ENCODE measurements at regions not wholly inside any gene's neighbourhood (a gene's known extent, or its start where the extent isn't known, plus 50 kb on each side); places are given as distances from the start of the nearest gene placed in this dataset.

- FAIRE-seq, result no peak
- no peaks in the 10 kb centered on the region for H3K36me3 ChIP-seq (ENCODE audit: control insufficient read depth in 2 of 3, insufficient read depth in 3 of 3, low read length in 3 of 3)
Measured at GRCh38 chr5:155926031-155926430, 400.9 kb upstream of the SGCD start.

GRCh38 chr5:155926766-155927165 is 400.2 kb upstream of the SGCD start:
- FAIRE-seq, result no peak
- Histone ChIP-seq H3K9me3 (ENCODE audit: control insufficient read depth in 2 of 3, insufficient read depth in 1 of 3, low read length in 3 of 3) (no peaks in the 10 kb centered on the region), H3K4me1 (ENCODE audit: control insufficient read depth in 2 of 3, insufficient read depth in 2 of 3, low read depth in 1 of 3, low read length in 3 of 3) (no peaks in the 10 kb centered on the region), H3K4me3 (ENCODE audit: low read length in 3 of 3) (no peak overlapping the region), H3K27me3 (ENCODE audit: control insufficient read depth, insufficient read depth, low read length) (no peaks in the 10 kb centered on the region), H3K36me3 (ENCODE audit: control insufficient read depth in 2 of 3, insufficient read depth in 3 of 3, low read length in 3 of 3) (no peaks in the 10 kb centered on the region), H3K27ac (ENCODE audit: low read depth in 2 of 2, low read length in 2 of 2) (no peak overlapping the region), H3K9ac (ENCODE audit: low read length in 3 of 3) (no peak overlapping the region)
- no peak for TF ChIP-seq CTCF (IDR thresholded peaks at IDR 0.05; ENCODE audit: borderline replicate concordance, extremely low read depth, insufficient read depth)
- DNase-seq, result no peak
- intact Hi-C loops (cut with DNase I), result no loop called here

More at GRCh38 chr5:155926031-155926430, 400.9 kb upstream of the SGCD start:
- Histone ChIP-seq H3K27me3 (ENCODE audit: control insufficient read depth, insufficient read depth, low read length) (no peaks in the 10 kb centered on the region), H3K27ac (ENCODE audit: low read depth in 2 of 2, low read length in 2 of 2) (no peak overlapping the region), H3K4me1 (ENCODE audit: control insufficient read depth in 2 of 3, insufficient read depth in 2 of 3, low read depth in 1 of 3, low read length in 3 of 3) (no peaks in the 10 kb centered on the region), H3K9ac (ENCODE audit: low read length in 3 of 3) (no peak overlapping the region), H3K4me3 (ENCODE audit: low read length in 3 of 3) (no peak overlapping the region), H3K9me3 (ENCODE audit: control insufficient read depth in 2 of 3, insufficient read depth in 1 of 3, low read length in 3 of 3) (no peaks in the 10 kb centered on the region)
- intact Hi-C loops (cut with DNase I), result no loop called here
- no peak for DNase-seq
- no peak for TF ChIP-seq CTCF (IDR thresholded peaks at IDR 0.05; ENCODE audit: borderline replicate concordance, extremely low read depth, insufficient read depth)

GRCh38 chr5:155929112-155929511 is 397.9 kb upstream of the SGCD start:
- Histone ChIP-seq H3K4me1 (ENCODE audit: control insufficient read depth in 2 of 3, insufficient read depth in 2 of 3, low read depth in 1 of 3, low read length in 3 of 3) (no peaks in the 10 kb centered on the region), H3K36me3 (ENCODE audit: control insufficient read depth in 2 of 3, insufficient read depth in 3 of 3, low read length in 3 of 3) (no peaks in the 10 kb centered on the region), H3K27me3 (ENCODE audit: control insufficient read depth, insufficient read depth, low read length) (no peaks in the 10 kb centered on the region), H3K27ac (ENCODE audit: low read depth in 2 of 2, low read length in 2 of 2) (no peak overlapping the region), H3K9ac (ENCODE audit: low read length in 3 of 3) (no peak overlapping the region), H3K4me3 (ENCODE audit: low read length in 3 of 3) (no peak overlapping the region), H3K9me3 (ENCODE audit: control insufficient read depth in 2 of 3, insufficient read depth in 1 of 3, low read length in 3 of 3) (no peaks in the 10 kb centered on the region)
- no peak for TF ChIP-seq CTCF (IDR thresholded peaks at IDR 0.05; ENCODE audit: borderline replicate concordance, extremely low read depth, insufficient read depth)
- FAIRE-seq (no peak), DNase-seq (no peak)
- intact Hi-C loops (cut with DNase I), result no loop called here

GRCh38 chr5:155934964-155935363 is 392.0 kb upstream of the SGCD start:
- Histone ChIP-seq H3K9ac (ENCODE audit: low read length in 3 of 3) (no peak overlapping the region), H3K27me3 (ENCODE audit: control insufficient read depth, insufficient read depth, low read length) (no peaks in the 10 kb centered on the region), H3K4me1 (ENCODE audit: control insufficient read depth in 2 of 3, insufficient read depth in 2 of 3, low read depth in 1 of 3, low read length in 3 of 3) (no peaks in the 10 kb centered on the region), H3K9me3 (ENCODE audit: control insufficient read depth in 2 of 3, insufficient read depth in 1 of 3, low read length in 3 of 3) (no peaks in the 10 kb centered on the region), H3K27ac (ENCODE audit: low read depth in 2 of 2, low read length in 2 of 2) (no peak overlapping the region), H3K36me3 (ENCODE audit: control insufficient read depth in 2 of 3, insufficient read depth in 3 of 3, low read length in 3 of 3) (no peaks in the 10 kb centered on the region), H3K4me3 (ENCODE audit: low read length in 3 of 3) (no peak overlapping the region)
- DNase-seq (no peak), FAIRE-seq (no peak)
- TF ChIP-seq CTCF (IDR thresholded peaks at IDR 0.05; ENCODE audit: borderline replicate concordance, extremely low read depth, insufficient read depth), result no peak
- intact Hi-C loops (cut with DNase I), result loop anchor here (10.0 kb wide), 1 partner anchor 880 kb away; no protein-coding TSS in a partner anchor

Measured in kidney (tissue), 13 donors.